Coronary artery (tissue), 2 donors: ENCODE measurements at regions not wholly inside any gene's neighbourhood (a gene's known extent, or its start where the extent isn't known, plus 50 kb on each side); places are given as distances from the start of the nearest gene placed in this dataset.

Experiments used
- DNase-seq: peaks from one replicate; pipeline ENCODE4 v3.0.0-alpha.2; 2017; ENCODE audit warnings: low spot score
- H3K27ac ChIP-seq, 2 donors: fragments of 200-600 bp; sonication (generic); one replicate each; pipeline ENCODE4 v1.5.1; 2016 to 2019
- H3K4me3 ChIP-seq: fragments of 200-600 bp; sonication (generic); 2 replicates; pipeline ENCODE4 v1.5.1; 2016; ENCODE audit warnings: mild to moderate bottlenecking, moderate library complexity
- TF ChIP-seq, protein P1 (sequence below): fragments of 200-600 bp; sonication (generic); IDR thresholded peaks from one replicate; pipeline ENCODE4 v1.5.1; 2019; ENCODE audit warnings: antibody characterized with exemption

DNA sequence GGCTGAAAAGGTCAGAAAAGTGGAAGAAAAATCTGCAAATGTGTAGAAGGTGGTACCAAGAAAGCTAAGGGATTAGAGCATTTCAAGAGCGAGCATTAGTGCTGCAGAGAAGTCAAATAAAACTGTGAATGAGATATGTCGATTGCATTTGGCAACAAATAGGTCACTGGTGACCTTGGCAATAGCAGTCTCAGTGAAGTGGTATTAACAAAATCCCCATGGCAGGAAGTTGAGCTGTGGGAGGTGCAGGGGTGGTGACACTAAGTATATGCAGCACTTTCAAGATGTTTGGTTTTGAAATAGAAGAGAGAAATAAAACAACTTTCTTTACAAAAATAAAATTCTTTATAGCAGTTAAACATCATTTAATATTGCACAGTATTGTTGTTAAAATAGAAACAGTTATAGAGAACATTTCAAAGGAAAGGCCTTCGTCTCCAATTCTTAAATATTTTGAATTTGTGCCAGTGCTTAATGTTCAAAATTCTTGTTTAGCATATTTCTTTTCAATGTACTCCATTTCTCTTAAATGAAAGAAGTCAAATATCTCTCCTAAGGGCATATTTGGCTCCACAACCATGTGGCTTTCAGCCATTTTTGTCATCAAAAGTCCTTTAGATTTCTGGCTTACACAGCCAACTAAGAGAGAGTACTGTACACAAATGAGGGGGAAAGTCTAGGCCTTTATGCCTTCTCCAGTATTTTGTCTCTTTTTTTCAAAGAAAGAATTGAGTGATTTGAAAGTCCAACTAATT, 443.0 kb upstream of the MMADHC start:
- DNase-seq: no peak
- TF ChIP-seq, protein P1, sequence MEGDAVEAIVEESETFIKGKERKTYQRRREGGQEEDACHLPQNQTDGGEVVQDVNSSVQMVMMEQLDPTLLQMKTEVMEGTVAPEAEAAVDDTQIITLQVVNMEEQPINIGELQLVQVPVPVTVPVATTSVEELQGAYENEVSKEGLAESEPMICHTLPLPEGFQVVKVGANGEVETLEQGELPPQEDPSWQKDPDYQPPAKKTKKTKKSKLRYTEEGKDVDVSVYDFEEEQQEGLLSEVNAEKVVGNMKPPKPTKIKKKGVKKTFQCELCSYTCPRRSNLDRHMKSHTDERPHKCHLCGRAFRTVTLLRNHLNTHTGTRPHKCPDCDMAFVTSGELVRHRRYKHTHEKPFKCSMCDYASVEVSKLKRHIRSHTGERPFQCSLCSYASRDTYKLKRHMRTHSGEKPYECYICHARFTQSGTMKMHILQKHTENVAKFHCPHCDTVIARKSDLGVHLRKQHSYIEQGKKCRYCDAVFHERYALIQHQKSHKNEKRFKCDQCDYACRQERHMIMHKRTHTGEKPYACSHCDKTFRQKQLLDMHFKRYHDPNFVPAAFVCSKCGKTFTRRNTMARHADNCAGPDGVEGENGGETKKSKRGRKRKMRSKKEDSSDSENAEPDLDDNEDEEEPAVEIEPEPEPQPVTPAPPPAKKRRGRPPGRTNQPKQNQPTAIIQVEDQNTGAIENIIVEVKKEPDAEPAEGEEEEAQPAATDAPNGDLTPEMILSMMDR: no peak
- Histone ChIP-seq H3K27ac (no peak overlapping the region), H3K4me3 (no peak overlapping the region)

DNA sequence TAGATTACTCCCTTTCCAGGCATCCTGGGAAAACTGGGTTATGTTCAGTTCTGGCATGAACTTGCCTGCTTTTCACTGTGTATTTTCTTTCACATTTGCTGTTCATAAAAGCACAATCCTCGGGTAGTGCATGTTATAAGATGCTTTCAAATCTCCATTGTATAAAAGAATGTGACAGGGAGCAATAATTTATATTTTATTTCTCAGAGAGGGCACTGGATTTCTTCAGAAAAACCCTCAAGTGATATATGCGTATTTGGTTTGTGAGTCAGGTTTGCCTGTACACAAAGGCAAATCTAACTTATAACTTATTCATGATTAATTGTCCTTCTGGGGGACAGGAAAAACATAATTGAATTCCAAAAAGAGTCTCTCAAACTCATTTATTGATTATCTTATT, 440.7 kb upstream of the MMADHC start:
- TF ChIP-seq, protein P1: no peak
- DNase-seq: no peak
- Histone ChIP-seq H3K27ac (no peak overlapping the region), H3K4me3 (no peak overlapping the region)

DNA sequence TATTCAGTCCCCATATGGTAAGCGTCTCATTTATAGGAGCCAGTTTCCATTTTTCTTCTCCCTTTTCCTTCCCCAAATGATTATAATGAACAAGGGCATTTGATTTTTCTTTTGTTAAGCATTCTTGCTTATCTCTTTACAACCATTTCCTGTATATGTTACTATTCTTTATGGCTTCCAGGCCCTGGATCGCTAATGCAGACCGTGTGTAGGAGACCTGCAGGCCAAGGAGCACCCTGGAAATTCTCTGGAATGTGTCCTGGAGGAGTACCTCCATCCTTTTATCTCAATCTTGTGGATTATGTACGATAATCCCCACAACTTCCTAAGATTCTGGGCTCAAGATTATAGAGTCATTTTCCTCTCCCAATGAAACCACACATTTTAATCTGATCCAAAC, 439.6 kb upstream of the MMADHC start:
- TF ChIP-seq, protein P1: no peak
- no peak overlapping the region for H3K4me3 ChIP-seq
- no peak for DNase-seq
- H3K27ac ChIP-seq: no peak overlapping the region

DNA sequence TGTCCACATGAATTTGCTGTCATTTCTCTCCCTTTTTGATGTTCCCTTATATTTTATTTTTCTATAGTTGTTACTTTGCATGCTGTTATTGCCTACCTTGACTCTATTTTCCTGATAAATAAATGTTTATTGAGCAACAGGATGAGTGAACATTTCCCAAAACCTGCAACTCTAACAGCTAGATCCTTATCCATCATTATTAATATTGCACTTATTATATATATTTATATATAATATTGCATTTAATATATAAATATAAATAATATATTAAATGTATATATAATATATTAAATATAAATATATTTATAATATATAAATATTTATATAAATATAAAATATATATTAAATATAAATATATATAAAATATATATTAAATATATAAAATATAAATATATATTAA, 436.1 kb upstream of the MMADHC start:
- Histone ChIP-seq H3K4me3 (no peak overlapping the region), H3K27ac (no peak overlapping the region)
- TF ChIP-seq, protein P1: no peak
- DNase-seq: no peak

DNA sequence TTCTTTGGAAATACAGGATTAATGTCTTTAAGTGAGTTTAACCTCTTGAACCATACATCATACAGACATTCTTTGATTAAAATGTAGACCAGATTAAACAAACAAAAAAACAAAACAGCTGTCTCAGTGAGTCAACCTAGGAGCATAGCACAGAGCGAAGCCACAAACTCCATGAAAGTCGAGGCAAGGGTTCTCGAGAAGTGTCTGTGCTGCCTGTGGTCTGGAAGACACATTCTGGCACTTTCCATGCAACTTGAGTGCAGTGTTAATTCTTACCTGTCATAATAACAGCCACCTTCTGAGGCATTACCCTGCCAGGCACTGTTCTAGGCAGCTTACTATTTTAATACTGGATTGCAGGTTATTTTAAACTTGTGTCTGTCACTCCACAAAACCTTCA, 435.5 kb upstream of the MMADHC start:
- H3K27ac ChIP-seq: no peak overlapping the region
- no peak for DNase-seq
- H3K4me3 ChIP-seq: no peak overlapping the region
- TF ChIP-seq, protein P1: no peak

DNA sequence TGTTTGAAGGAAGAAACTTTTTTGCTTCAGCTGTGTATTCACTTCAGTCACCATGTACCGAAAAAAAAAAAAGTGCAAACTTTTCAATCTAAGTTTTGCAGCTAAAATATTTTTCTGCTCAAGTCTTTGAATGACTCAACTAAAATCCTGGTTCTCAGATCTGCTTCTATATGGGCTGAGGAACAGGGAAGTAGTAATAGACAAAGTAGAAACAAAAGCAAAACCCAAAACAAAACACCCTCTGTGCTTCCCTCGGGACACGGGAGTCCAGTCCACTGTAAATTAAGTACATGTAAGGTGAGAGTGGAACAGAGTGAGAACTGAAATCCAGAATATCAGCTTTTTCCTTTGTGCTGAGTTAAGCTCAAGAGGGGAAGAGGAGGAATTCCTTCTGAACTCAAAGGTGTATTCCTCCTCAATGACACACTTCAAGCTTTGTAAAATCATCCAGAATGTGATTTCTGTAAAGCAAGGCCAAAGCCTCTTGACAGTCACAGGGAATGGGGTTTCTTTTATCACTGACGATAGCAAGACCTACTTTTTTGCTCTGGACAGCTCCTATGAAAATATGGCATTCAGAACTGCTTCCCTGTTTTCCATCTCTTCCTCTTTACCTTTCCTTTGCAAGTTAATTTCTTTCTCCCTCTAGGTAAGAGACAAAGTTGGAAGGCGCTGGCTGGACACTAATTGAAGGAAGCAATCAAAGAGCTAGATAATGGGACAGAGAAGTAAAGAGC, 433.5 kb upstream of the MMADHC start:
- Histone ChIP-seq H3K4me3 (no peak overlapping the region), H3K27ac (no peak overlapping the region)
- TF ChIP-seq, protein P1: no peak
- DNase-seq: no peak

DNA sequence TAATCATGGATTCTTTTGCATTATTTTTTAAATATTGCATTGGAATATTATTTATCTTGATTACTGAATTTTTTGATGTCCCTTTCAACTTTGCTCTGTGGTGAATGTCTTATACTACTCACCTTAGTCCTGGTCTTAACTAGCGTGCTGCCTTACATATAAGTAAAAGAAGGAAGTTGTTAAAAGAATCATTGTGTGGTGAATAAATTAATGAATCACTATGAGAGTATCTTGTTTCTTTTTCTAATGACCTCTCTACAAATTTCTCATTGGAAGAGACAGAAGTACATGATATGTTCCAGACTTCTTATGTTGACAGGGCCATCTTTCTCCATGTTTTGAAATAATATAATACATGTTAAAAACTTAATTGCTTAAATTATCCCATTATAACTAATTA, 432.6 kb upstream of the MMADHC start:
- H3K4me3 ChIP-seq: no peak overlapping the region
- H3K27ac ChIP-seq: no peak overlapping the region
- TF ChIP-seq, protein P1: no peak
- no peak for DNase-seq
